Epithelial cell of esophagus (primary cell): ENCODE measurements at regions not wholly inside any gene's neighbourhood (a gene's known extent, or its start where the extent isn't known, plus 50 kb on each side); places are given as distances from the start of the nearest gene placed in this dataset.

Source experiments
- DNase-seq: peaks from one replicate; pipeline ENCODE4 v3.0.0; 2010; ENCODE audit warnings: low read depth
- H3K4me3 ChIP-seq: 2 replicates; pipeline ENCODE4 v1.5.1; 2011; ENCODE audit warnings: mild to moderate bottlenecking, low read length, control low read depth
- TF ChIP-seq, protein P1 (sequence below): IDR thresholded peaks from 2 replicates; pipeline ENCODE4 v1.5.1; 2011; ENCODE audit warnings: low read depth, mild to moderate bottlenecking, low read length, control low read depth, inconsistent platforms; ENCODE audit not compliant: insufficient read depth; ENCODE audit errors: missing control alignments

DNA sequence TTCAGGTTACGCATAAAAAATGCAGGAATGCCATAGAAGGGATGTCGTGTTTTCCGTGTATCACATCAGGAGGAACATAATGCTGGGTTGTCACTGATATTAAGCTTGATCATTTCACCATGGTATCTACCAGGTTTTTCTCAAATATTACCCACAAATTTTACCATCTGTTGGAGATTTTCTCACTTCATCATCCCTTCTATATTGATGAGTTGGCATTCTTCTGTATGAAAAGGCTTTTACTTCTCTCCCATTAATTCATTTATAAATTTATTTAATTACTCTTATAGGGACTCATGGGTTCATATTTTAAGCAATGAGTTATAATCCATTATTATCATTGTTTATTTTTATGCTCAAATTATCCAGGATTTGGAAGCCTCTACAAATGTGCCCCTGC, 608.2 kb downstream of the EPHA4 start:
- DNase-seq: no peak
- H3K4me3 ChIP-seq: no peak overlapping the region
- TF ChIP-seq, protein P1, sequence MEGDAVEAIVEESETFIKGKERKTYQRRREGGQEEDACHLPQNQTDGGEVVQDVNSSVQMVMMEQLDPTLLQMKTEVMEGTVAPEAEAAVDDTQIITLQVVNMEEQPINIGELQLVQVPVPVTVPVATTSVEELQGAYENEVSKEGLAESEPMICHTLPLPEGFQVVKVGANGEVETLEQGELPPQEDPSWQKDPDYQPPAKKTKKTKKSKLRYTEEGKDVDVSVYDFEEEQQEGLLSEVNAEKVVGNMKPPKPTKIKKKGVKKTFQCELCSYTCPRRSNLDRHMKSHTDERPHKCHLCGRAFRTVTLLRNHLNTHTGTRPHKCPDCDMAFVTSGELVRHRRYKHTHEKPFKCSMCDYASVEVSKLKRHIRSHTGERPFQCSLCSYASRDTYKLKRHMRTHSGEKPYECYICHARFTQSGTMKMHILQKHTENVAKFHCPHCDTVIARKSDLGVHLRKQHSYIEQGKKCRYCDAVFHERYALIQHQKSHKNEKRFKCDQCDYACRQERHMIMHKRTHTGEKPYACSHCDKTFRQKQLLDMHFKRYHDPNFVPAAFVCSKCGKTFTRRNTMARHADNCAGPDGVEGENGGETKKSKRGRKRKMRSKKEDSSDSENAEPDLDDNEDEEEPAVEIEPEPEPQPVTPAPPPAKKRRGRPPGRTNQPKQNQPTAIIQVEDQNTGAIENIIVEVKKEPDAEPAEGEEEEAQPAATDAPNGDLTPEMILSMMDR: no peak

DNA sequence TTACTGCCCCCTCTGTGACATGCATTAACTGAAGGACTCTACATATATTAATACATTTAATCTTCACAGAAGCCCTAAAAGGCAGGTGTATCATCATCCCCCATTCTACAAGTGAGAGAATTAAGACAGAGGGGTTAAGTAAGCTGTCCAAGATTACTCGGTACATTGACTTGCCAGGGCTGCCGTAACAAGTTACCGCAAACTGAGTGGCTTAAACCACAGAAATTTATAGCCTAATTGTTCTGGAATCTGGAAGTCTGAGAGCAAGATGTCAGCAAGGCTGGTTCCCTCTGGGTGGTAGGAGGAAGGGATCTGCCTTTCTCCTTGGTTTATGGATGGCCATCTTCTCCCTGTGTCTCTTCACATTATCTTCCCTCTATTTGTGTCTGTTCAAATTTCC, 605.5 kb downstream of the EPHA4 start:
- H3K4me3 ChIP-seq: no peak overlapping the region
- TF ChIP-seq, protein P1: no peak
- peak; percentile 73 for DNase-seq

DNA sequence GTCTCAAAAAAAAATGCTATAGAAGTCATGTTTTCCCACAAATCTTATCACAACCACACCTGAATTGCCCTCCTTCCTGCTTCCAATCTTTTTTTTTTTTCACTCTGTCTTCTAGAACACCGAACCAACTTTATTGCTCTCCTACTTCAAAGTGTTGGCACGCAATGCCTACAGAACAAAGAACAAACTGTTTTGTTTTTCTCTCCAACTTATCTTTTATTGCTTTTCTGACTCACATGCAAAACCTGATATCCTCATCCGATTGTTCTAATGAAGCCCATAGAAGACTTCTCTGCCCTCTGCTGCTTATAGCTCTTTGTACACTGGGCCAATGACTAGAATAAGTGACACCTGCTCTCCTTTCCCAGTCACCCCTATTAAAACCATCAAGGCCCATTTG, 602.8 kb downstream of the EPHA4 start:
- DNase-seq: no peak
- no peak overlapping the region for H3K4me3 ChIP-seq
- TF ChIP-seq, protein P1: no peak

DNA sequence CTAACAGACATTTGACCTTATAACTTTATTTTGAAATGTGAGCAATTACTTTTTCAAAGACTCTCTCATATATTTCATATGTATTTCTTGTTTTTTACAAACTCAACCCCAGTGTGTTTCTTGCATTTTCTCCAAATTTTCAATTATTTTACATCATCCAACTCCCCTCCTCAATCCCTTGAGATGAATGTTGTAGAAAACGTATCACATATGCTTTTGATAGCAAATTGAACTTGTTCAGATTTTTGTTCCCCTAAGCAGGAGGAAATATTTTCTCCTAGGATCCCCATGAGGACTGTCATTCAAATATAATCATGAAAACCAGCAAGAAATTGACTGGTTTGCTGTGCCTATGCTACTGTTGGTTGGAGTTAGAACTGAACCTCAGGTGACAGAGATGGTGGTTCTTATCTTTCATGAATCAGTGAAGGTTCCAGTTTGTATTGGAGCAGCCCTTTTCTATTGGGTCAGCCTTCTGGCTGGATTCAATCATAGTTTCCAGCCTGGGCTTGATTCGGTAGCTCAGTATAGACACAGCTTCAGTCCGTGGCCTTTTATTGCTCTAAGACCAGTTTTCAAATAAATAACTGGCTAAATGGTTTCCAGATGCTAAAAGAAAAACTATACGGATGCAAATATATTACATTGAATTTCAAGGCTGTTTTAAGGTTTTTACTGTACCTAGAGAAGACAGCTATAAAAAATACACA, 591.0 kb downstream of the EPHA4 start:
- H3K4me3 ChIP-seq: no peak overlapping the region
- TF ChIP-seq, protein P1: no peak
- DNase-seq: no peak

DNA sequence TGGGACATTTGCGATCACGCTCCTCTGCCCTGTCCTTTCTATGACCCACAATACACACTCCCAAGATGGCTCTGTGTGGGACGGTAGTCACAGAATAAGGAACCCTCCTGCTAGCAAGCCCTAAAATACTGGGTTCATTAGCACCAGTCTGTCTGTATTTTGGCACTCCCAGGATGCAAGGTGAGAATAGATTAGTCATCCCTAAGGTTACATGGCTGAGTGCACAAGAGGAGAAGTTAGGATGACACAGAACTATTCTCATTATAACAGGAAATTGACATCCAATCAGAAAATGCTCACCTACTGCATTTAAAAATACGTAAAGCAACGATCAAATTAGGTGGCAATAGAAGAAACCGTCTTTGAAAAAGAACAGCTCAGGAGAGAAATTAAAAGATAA, 590.2 kb downstream of the EPHA4 start:
- no peak overlapping the region for H3K4me3 ChIP-seq
- peak; percentile 38 for DNase-seq
- TF ChIP-seq, protein P1: no peak

DNA sequence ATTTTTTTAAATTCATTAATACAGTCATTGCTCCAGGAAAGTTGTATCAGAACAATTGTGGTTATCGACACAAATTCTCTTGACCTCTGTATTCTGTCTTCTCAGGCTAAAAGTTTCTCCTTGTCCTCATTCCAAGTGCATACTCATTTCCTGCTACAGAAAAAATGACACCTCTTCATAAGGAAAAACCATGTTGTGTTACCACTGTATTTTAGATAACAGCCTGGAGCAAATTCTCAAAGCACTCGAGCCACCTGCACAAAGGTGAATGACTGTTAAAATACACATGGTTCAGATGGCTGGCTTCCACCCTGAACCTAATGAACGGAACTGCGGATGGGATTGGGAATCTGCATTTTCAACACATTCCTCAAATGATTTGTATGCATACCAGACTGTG, 586.5 kb downstream of the EPHA4 start:
- H3K4me3 ChIP-seq: no peak overlapping the region
- TF ChIP-seq, protein P1: no peak
- DNase-seq: peak; percentile 20

DNA sequence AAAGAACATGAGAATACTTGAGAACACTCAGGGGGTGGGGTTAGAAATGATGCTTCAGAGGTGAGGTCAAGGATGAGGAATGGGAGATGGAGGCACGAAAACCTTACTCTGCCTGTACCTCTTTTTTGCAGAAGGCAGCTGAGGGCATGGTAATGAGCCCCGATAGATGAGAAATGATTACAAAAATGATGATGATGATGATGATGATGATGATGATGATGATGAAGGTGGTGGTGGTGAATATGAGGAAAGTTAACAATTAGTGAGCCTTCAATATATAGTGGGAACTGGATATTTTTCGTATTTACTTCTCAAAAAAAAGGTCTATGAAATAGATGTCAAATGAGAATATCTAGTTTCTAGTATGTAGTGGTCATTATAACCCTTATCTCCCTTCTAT, 584.3 kb downstream of the EPHA4 start:
- TF ChIP-seq, protein P1: no peak
- H3K4me3 ChIP-seq: no peak overlapping the region
- no peak for DNase-seq
